GM12878 (cell line): ENCODE measurements at regions not wholly inside any gene's neighbourhood (a gene's known extent, or its start where the extent isn't known, plus 50 kb on each side); places are given as distances from the start of the nearest gene placed in this dataset.

Source experiments
- ATAC-seq: fragments of 200-7000 bp; cut with Tn5 transposase; 3 replicates; pipeline ENCODE4 v1.9.1; 2020; ENCODE audit warnings: mild to moderate bottlenecking, moderate library complexity
- BruUV-seq: library from RNA; stranded (reverse); fragments of 400-500 nt; replicated peaks from 2 replicates; lab custom pipeline; 2021; lab: Mats Ljungman, UMichigan
- CTCF ChIA-PET: fragments of 300-600 bp; sonication (Branson Sonifier 250); formaldehyde crosslinking; extraction: SDS; loops from one replicate; lab custom pipeline; 2021; ENCODE audit warnings: inconsistent platforms; lab: Yijun Ruan, JAX
- POLR2A ChIA-PET: fragments of 350-600 bp; formaldehyde crosslinking; extraction: SDS; loops from one replicate; lab custom pipeline; 2021; ENCODE audit warnings: inconsistent platforms; lab: Charles Lee
- RAD21 ChIA-PET: fragments of 300-600 bp; sonication (Branson Sonifier 250); formaldehyde crosslinking; loops from one replicate; lab custom pipeline; 2023; ENCODE audit warnings: antibody characterized with exemption; ENCODE audit not compliant: unreplicated experiment; lab: Charles Lee
- SMC1A ChIA-PET: fragments of 300-600 bp; sonication (Branson Sonifier 250); formaldehyde crosslinking; loops from one replicate; lab custom pipeline; 2023; ENCODE audit not compliant: unreplicated experiment, uncharacterized antibody; lab: Charles Lee
- DNase-seq: peaks from one replicate; pipeline ENCODE4 v3.0.0-alpha.2; 2011; ENCODE audit warnings: low read depth, low spot score
- FAIRE-seq: peaks from 3 replicates; lab custom pipeline; 2011; peaks lifted over from hg19 to GRCh38; lab: Jason Lieb, UNC
- H2AFZ ChIP-seq: 2 replicates; pipeline ENCODE4 v1.6.0; 2011; ENCODE audit warnings: low read depth, low read length, control low read depth; ENCODE audit not compliant: control insufficient read depth
- H3K27ac ChIP-seq: 2 replicates; pipeline ENCODE4 v1.5.1; 2011; ENCODE audit warnings: control low read depth; ENCODE audit not compliant: control insufficient read depth, insufficient read depth
- H3K27me3 ChIP-seq, 2 experiments: replicated peaks in 1 of 2; 2 replicates each; pipeline versions ENCODE4 v1.6.0 to v1.6.1; 2011; ENCODE audit warnings: low read length in 1 of 2; ENCODE audit not compliant: control insufficient read depth in 2 of 2, insufficient read depth in 2 of 2
- H3K36me3 ChIP-seq, 2 experiments: 2 replicates each; pipeline ENCODE4 v1.5.1; 2011; ENCODE audit warnings: low read length in 1 of 2; ENCODE audit not compliant: control insufficient read depth in 2 of 2, insufficient read depth in 2 of 2
- H3K4me1 ChIP-seq: 2 replicates; pipeline ENCODE4 v1.6.1; 2011; ENCODE audit warnings: mild to moderate bottlenecking, low read length, moderate library complexity, mixed read lengths; ENCODE audit not compliant: control insufficient read depth, insufficient read depth
- H3K4me2 ChIP-seq: 2 replicates; pipeline ENCODE4 v1.6.0; 2011; ENCODE audit warnings: control low read depth; ENCODE audit not compliant: control insufficient read depth, insufficient read depth
- H3K4me3 ChIP-seq: fragments of 200-600 bp; sonication (generic); 2 replicates; pipeline ENCODE4 v1.5.1; 2016
- H3K79me2 ChIP-seq: 2 replicates; pipeline ENCODE4 v1.6.0; 2011; ENCODE audit warnings: low read length; ENCODE audit not compliant: control insufficient read depth, insufficient read depth
- H3K9ac ChIP-seq: 2 replicates; pipeline ENCODE4 v1.8.0; 2011; ENCODE audit warnings: low read length, control low read depth, mixed read lengths; ENCODE audit not compliant: control insufficient read depth, insufficient read depth
- H3K9me3 ChIP-seq: replicated peaks from 3 replicates; pipeline ENCODE4 v1.5.1; 2011; ENCODE audit warnings: mild to moderate bottlenecking, low read length; ENCODE audit not compliant: control insufficient read depth, insufficient read depth
- H4K20me1 ChIP-seq: 2 replicates; pipeline ENCODE4 v1.6.0; 2011; ENCODE audit not compliant: control insufficient read depth, insufficient read depth
- BRCA1 ChIP-seq: IDR thresholded peaks from 2 replicates; pipeline ENCODE4 v1.6.1; 2011; ENCODE audit warnings: low read depth, low read length, improper control_type of control experiment
- E2F8 ChIP-seq: fragments of 450-650 bp; IDR thresholded peaks from 2 replicates; pipeline ENCODE4 v1.6.1; 2018; ENCODE audit warnings: mild to moderate bottlenecking, low read depth, moderate library complexity; ENCODE audit not compliant: partially characterized antibody
- EGR1 ChIP-seq, 2 experiments: IDR thresholded peaks; 1 replicate in 1 of 2; 2 replicates in 1 of 2; pipeline ENCODE4 v1.6.1; 2011 to 2012; ENCODE audit warnings: low read depth in 2 of 2, low read length in 2 of 2, borderline replicate concordance in 1 of 2, mild to moderate bottlenecking in 1 of 2, moderate library complexity in 1 of 2
- ESRRA ChIP-seq: IDR thresholded peaks from 2 replicates; pipeline ENCODE4 v1.6.1; 2012; ENCODE audit warnings: mild to moderate bottlenecking, low read length, improper control_type of control experiment
- ETV6 ChIP-seq, 2 experiments: fragments of 450-650 bp in 1 of 2; IDR thresholded peaks in 1 of 2; conservative IDR thresholded peaks in 1 of 2; 2 replicates each; pipeline ENCODE4 v1.6.1; 2014; ENCODE audit warnings: antibody characterized with exemption in 1 of 2, borderline replicate concordance in 1 of 2, low read depth in 1 of 2, mild to moderate bottlenecking in 1 of 2, moderate library complexity in 1 of 2
- FOS ChIP-seq: IDR thresholded peaks from 3 replicates; pipeline ENCODE4 v1.6.1; 2011; ENCODE audit warnings: borderline replicate concordance; ENCODE audit not compliant: insufficient read length; ENCODE audit errors: extremely low read depth
- FOXM1 ChIP-seq: IDR thresholded peaks from 2 replicates; pipeline ENCODE4 v1.6.1; 2012; ENCODE audit warnings: low read depth, mild to moderate bottlenecking, inconsistent platforms, low read length, moderate library complexity
- KAT2A ChIP-seq: conservative IDR thresholded peaks from 2 replicates; pipeline ENCODE4 v1.6.1; 2011; ENCODE audit warnings: low read depth, low read length; ENCODE audit not compliant: control insufficient read depth
- KDM1A ChIP-seq: fragments of 200-600 bp; sonication (generic); IDR thresholded peaks from 2 replicates; pipeline ENCODE4 v1.6.1; 2016; ENCODE audit warnings: borderline replicate concordance
- LARP7 ChIP-seq: fragments of 450-650 bp; IDR thresholded peaks from 2 replicates; pipeline ENCODE4 v1.6.1; 2017; ENCODE audit warnings: mild to moderate bottlenecking
- MEF2A ChIP-seq: IDR thresholded peaks from 2 replicates; pipeline ENCODE4 v1.6.1; 2011; ENCODE audit warnings: low read depth, mild to moderate bottlenecking, low read length, moderate library complexity; ENCODE audit not compliant: insufficient read depth
- RAD21 ChIP-seq: IDR thresholded peaks from 2 replicates; pipeline ENCODE4 v1.6.1; 2011; ENCODE audit warnings: mild to moderate bottlenecking, low read depth, low read length, moderate library complexity; ENCODE audit not compliant: insufficient read depth
- RAD51 ChIP-seq: fragments of 450-650 bp; IDR thresholded peaks from 2 replicates; pipeline ENCODE4 v1.6.1; 2016; ENCODE audit warnings: moderate library complexity, mild to moderate bottlenecking, inconsistent platforms
- SMARCA5 ChIP-seq: fragments of 450-650 bp; IDR thresholded peaks from 2 replicates; pipeline ENCODE4 v1.6.1; 2017; ENCODE audit warnings: mild to moderate bottlenecking
- SREBF1 ChIP-seq: IDR thresholded peaks from 2 replicates; pipeline ENCODE4 v1.6.1; 2012; ENCODE audit warnings: mild to moderate bottlenecking, low read length
- SUPT20H ChIP-seq: IDR thresholded peaks from 2 replicates; pipeline ENCODE4 v1.6.1; 2011; ENCODE audit warnings: low read depth, mild to moderate bottlenecking, low read length, moderate library complexity, borderline replicate concordance; ENCODE audit not compliant: control insufficient read depth
- USF1 ChIP-seq: IDR thresholded peaks from 2 replicates; pipeline ENCODE4 v1.6.1; 2011; ENCODE audit warnings: borderline replicate concordance, low read depth, mild to moderate bottlenecking, moderate library complexity, mixed read lengths, low read length; ENCODE audit not compliant: insufficient read depth; ENCODE audit errors: extremely low read length
- ZNF687 ChIP-seq: fragments of 450-650 bp; IDR thresholded peaks from 2 replicates; pipeline ENCODE4 v1.6.1; 2017; ENCODE audit warnings: mild to moderate bottlenecking, moderate library complexity
- WGBS: methylation state at CpG from one replicate; pipeline ENCODE4 v1.1.6; 2016; ENCODE audit warnings: low lambda C conversion rate; ENCODE audit not compliant: insufficient replicate concordance, insufficient coverage; ENCODE audit errors: missing lambda C conversion rate; 5-methylcytosine and 5-hydroxymethylcytosine counted together
- in situ Hi-C: fragments of 300-500 bp; cut with MboI; formaldehyde crosslinking; loops from 9 replicates; pipeline ENCODE4 v1.14.3; 2018; ENCODE audit warnings: mixed read lengths
- intact Hi-C: fragments of 100-400 bp; cut with micrococcal nuclease; formaldehyde crosslinking; loops from one replicate; pipeline ENCODE4 v1.14.2; 2022; ENCODE audit not compliant: unreplicated experiment

GRCh38 chr17:14641117-14641516 lies 340.2 kb downstream of the HS3ST3B1 start:
- no peak overlapping the region for H3K4me2 ChIP-seq
- ATAC-seq (no peak), DNase-seq (no peak), FAIRE-seq (no peak)
- CTCF ChIA-PET = no interaction called here
- H3K9ac ChIP-seq = no peak overlapping the region
- in situ Hi-C loops = no loop called here
- no TSS peak for BruUV-seq
- 0% methylated on average over 1 of the region's 1 CpG for WGBS
- POLR2A ChIA-PET = no interaction called here
- RAD21 ChIA-PET = no interaction called here
- intact Hi-C loops = no loop called here
- no peak overlapping the region for H3K4me3 ChIP-seq
- no peaks in the 10 kb centered on the region for H3K36me3 ChIP-seq
- no peaks in the 10 kb centered on the region for H3K4me1 ChIP-seq
- no peak for TF ChIP-seq RAD21
- no peak for TF ChIP-seq SUPT20H
- TF ChIP-seq FOS = no peak
- no peak for TF ChIP-seq SMARCA5
- no peak for TF ChIP-seq FOXM1
- no peak for TF ChIP-seq ETV6 (conservative IDR thresholded peaks at IDR 0.05 in 1 of 2, IDR thresholded peaks at IDR 0.05 in 1 of 2; ENCODE audit: borderline replicate concordance in 1 of 2, low read depth in 1 of 2)
- TF ChIP-seq ZNF687 = no peak
- TF ChIP-seq ESRRA = no peak
- no peak for TF ChIP-seq LARP7
- no peak for TF ChIP-seq EGR1 (IDR thresholded peaks at IDR 0.05; ENCODE audit: borderline replicate concordance in 1 of 2, low read depth in 2 of 2, low read length in 2 of 2)
- TF ChIP-seq BRCA1 = no peak
- no peak for TF ChIP-seq MEF2A
- TF ChIP-seq KAT2A = no peak
- no peak for TF ChIP-seq E2F8
- TF ChIP-seq KDM1A = no peak
- TF ChIP-seq USF1 = no peak
- no peak for TF ChIP-seq RAD51
- no peak for TF ChIP-seq SREBF1
- SMC1A ChIA-PET = no interaction called here
- no peaks in the 10 kb centered on the region for H4K20me1 ChIP-seq
- H3K9me3 ChIP-seq = no peaks in the 10 kb centered on the region
- H3K79me2 ChIP-seq = no peaks in the 10 kb centered on the region
- no peak overlapping the region for H2AFZ ChIP-seq
- no peak overlapping the region for H3K27ac ChIP-seq
- H3K27me3 ChIP-seq = no peaks in the 10 kb centered on the region
